ENCODE measurements at regions not wholly inside any gene's neighbourhood (a gene's known extent, or its start where the extent isn't known, plus 50 kb on each side); places are given as distances from the start of the nearest gene placed in this dataset.

DNA sequence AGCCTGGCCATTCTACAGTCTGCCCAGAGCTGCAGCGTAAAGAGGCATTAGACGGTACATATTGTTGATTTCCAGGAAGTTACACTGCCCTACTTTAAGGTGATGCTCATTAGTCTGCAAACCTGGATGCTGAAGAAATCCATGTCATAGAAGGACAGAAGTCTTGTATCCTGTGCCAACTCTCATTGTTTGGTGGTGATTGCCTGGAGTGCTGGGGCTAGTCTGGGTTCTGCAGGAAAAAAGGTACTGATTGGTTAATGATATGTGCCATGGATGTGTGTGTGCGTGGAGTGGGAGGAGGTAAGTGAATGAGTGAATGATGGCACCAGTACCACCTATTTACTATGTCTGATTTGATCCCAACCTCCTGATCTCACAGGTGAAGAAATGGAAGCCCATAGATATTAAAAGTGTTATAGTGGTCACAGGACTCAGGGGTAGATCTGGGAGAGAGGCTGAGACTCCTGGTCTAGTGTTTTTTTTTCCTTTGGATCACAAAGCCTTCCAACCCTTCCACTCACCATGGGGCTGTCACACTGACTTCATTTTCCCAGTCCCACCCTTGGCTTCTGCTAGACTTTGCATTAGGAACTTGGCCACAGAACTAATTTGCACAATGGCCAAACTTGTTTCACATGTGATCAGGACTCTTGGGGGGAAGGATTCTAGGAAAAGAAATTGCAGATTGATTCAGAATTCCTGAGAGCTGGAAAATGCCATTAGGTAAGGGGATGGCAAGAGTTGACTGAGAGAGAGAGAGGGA is 96.1 kb downstream of the TMX1 start:
- DNase-seq, result no peak
- WGBS, 2 experiments (ENCODE audit: low coverage in 1 of 2, low lambda C conversion rate in 2 of 2, missing lambda C conversion rate in 2 of 2), result 53 to 67% methylated on average over 3 of the region's 3 CpGs
- no peaks in the 10 kb centered on the region for H3K79me2 ChIP-seq (ENCODE audit: insufficient read depth)
- no peak overlapping the region for H3K4me3 ChIP-seq
- H3K9ac ChIP-seq, result no peak overlapping the region
- H2AFZ ChIP-seq, result no peak overlapping the region
- H3K9me3 ChIP-seq (ENCODE audit: low read depth), result no peaks in the 10 kb centered on the region
- no peaks in the 10 kb centered on the region for H3K9me2 ChIP-seq (ENCODE audit: insufficient read depth)
- in situ Hi-C loops (cut with MboI), result no loop called here
- no peaks in the 10 kb centered on the region for H3K27me3 ChIP-seq (replicated peaks; ENCODE audit: insufficient read depth)
- peaks cover 15% of the 10 kb centered on the region; the same call in 1 of the 2 replicates for H3F3A ChIP-seq (ENCODE audit: insufficient read depth)
- H3K4me2 ChIP-seq (ENCODE audit: unreplicated experiment), result no peak overlapping the region
- H3K36me3 ChIP-seq (ENCODE audit: low read depth), result no peaks in the 10 kb centered on the region
- peaks cover 25% of the 10 kb centered on the region for H3K4me1 ChIP-seq (ENCODE audit: insufficient read depth)
- H3K27ac ChIP-seq, result no peak overlapping the region
- no peak for TF ChIP-seq EZH2phosphoT487 (IDR thresholded peaks at IDR 0.05; ENCODE audit: insufficient read depth, low read depth)
- no peak for TF ChIP-seq EZH2 (IDR thresholded peaks at IDR 0.05; ENCODE audit: insufficient read depth, poor library complexity, severe bottlenecking)
- H4K20me1 ChIP-seq (ENCODE audit: insufficient read depth), result no peaks in the 10 kb centered on the region

DNA sequence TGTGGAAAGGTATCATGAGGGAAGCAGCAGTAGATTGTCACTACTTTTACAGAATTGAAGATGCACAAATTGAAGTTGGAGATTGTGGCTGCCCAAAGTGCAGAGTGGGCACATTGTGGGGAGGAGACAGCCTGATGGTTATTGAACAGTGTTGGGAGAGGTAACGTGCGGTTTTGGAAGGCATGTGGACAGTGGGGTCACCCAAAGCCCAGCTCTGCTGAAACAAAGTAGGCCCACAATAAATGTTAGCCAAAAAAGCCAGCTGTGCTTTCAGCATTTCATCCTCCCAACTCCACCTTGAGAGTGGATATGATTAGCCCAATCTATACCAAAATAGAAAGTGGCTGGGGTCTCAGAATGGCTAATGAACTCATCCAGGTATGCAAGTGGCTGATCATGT is 96.7 kb downstream of the TMX1 start:
- no peaks in the 10 kb centered on the region for H3K36me3 ChIP-seq (ENCODE audit: low read depth)
- no peaks in the 10 kb centered on the region for H4K20me1 ChIP-seq (ENCODE audit: insufficient read depth)
- DNase-seq, result no peak
- no peak overlapping the region for H3K4me2 ChIP-seq (ENCODE audit: unreplicated experiment)
- H3K9me2 ChIP-seq (ENCODE audit: insufficient read depth), result no peaks in the 10 kb centered on the region
- 61% methylated on average over 2 of the region's 2 CpGs for WGBS, 2 experiments (ENCODE audit: low coverage in 1 of 2, low lambda C conversion rate in 2 of 2, missing lambda C conversion rate in 2 of 2)
- peaks cover 15% of the 10 kb centered on the region; the same call in 1 of the 2 replicates for H3F3A ChIP-seq (ENCODE audit: insufficient read depth)
- no peaks in the 10 kb centered on the region for H3K79me2 ChIP-seq (ENCODE audit: insufficient read depth)
- H3K9me3 ChIP-seq (ENCODE audit: low read depth), result no peaks in the 10 kb centered on the region
- H3K4me1 ChIP-seq (ENCODE audit: insufficient read depth), result peaks cover 25% of the 10 kb centered on the region
- H3K9ac ChIP-seq, result no peak overlapping the region
- H3K27ac ChIP-seq, result no peak overlapping the region
- in situ Hi-C loops (cut with MboI), result no loop called here
- no peak overlapping the region for H3K4me3 ChIP-seq
- no peak overlapping the region for H2AFZ ChIP-seq
- no peaks in the 10 kb centered on the region for H3K27me3 ChIP-seq (replicated peaks; ENCODE audit: insufficient read depth)
- TF ChIP-seq EZH2 (IDR thresholded peaks at IDR 0.05; ENCODE audit: insufficient read depth, poor library complexity, severe bottlenecking), result no peak
- TF ChIP-seq EZH2phosphoT487 (IDR thresholded peaks at IDR 0.05; ENCODE audit: insufficient read depth, low read depth), result no peak

DNA sequence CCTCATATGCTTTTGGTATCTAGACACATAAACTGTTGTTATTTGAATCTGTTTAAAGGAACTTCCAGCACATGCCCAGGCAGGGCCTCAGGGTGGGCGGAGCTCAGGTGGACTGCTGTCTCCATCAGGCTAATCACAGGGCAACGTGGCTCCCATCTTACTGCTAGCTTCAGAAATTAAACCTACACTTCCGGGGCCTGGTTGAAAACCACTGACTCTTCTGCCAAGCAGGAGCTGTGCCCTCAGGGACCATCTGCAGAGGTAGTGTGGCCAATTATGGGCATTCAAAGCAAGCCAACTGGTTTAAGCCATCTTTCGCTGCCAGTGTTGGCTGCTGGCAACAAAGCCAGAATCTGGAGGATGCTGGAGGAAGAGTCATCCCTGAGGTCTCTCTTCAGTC is 97.5 kb downstream of the TMX1 start:
- no peak overlapping the region for H3K9ac ChIP-seq
- no peaks in the 10 kb centered on the region for H3K9me3 ChIP-seq (ENCODE audit: low read depth)
- H3K79me2 ChIP-seq (ENCODE audit: insufficient read depth), result no peaks in the 10 kb centered on the region
- in situ Hi-C loops (cut with MboI), result no loop called here
- H3F3A ChIP-seq (ENCODE audit: insufficient read depth), result peaks cover 15% of the 10 kb centered on the region; the same call in 1 of the 2 replicates
- H2AFZ ChIP-seq, result no peak overlapping the region
- H3K9me2 ChIP-seq (ENCODE audit: insufficient read depth), result no peaks in the 10 kb centered on the region
- H3K4me1 ChIP-seq (ENCODE audit: insufficient read depth), result peaks cover 25% of the 10 kb centered on the region
- no peaks in the 10 kb centered on the region for H3K36me3 ChIP-seq (ENCODE audit: low read depth)
- no peak for DNase-seq
- H3K27me3 ChIP-seq (replicated peaks; ENCODE audit: insufficient read depth), result no peaks in the 10 kb centered on the region
- H3K4me2 ChIP-seq (ENCODE audit: unreplicated experiment), result no peak overlapping the region
- WGBS, 2 experiments (ENCODE audit: low coverage in 1 of 2, low lambda C conversion rate in 2 of 2, missing lambda C conversion rate in 2 of 2), result 74 to 81% methylated on average over 4 of the region's 4 CpGs
- H3K27ac ChIP-seq, result no peak overlapping the region
- TF ChIP-seq EZH2phosphoT487 (IDR thresholded peaks at IDR 0.05; ENCODE audit: insufficient read depth, low read depth) (no peak), EZH2 (IDR thresholded peaks at IDR 0.05; ENCODE audit: insufficient read depth, poor library complexity, severe bottlenecking) (no peak)
- H3K4me3 ChIP-seq, result no peak overlapping the region
- H4K20me1 ChIP-seq (ENCODE audit: insufficient read depth), result no peaks in the 10 kb centered on the region

DNA sequence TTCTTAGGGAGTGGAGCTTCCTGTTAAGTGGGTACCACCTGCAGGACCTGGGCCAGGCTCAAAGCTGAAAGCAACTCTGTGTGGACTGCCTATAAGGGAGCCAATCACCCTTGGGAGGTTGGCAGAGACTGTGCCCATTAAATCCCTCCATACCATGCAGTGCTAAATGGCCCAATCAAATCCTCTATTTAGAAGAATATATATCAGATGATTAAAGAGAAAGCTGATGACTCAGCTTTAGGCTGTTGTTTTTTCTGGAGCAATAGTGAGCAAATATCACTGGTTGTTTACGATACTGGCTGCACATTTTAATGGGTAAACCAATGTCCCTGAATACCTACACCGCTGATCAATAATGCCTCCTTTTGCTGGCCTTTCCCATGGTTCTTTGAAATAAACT is 101.3 kb downstream of the TMX1 start:
- H3K27me3 ChIP-seq (replicated peaks; ENCODE audit: insufficient read depth), result no peaks in the 10 kb centered on the region
- H3K36me3 ChIP-seq (ENCODE audit: low read depth), result no peaks in the 10 kb centered on the region
- H3K9me2 ChIP-seq (ENCODE audit: insufficient read depth), result no peaks in the 10 kb centered on the region
- H3K4me2 ChIP-seq (ENCODE audit: unreplicated experiment), result no peak overlapping the region
- H3K79me2 ChIP-seq (ENCODE audit: insufficient read depth), result no peaks in the 10 kb centered on the region
- no peak overlapping the region for H3K27ac ChIP-seq
- H3K4me1 ChIP-seq (ENCODE audit: insufficient read depth), result no peaks in the 10 kb centered on the region; the same call in 1 of the 2 replicates
- no peak overlapping the region for H3K4me3 ChIP-seq
- TF ChIP-seq EZH2 (IDR thresholded peaks at IDR 0.05; ENCODE audit: insufficient read depth, poor library complexity, severe bottlenecking) (no peak), EZH2phosphoT487 (IDR thresholded peaks at IDR 0.05; ENCODE audit: insufficient read depth, low read depth) (no peak)
- H4K20me1 ChIP-seq (ENCODE audit: insufficient read depth), result no peaks in the 10 kb centered on the region
- WGBS, 2 experiments (ENCODE audit: low coverage in 1 of 2, low lambda C conversion rate in 2 of 2, missing lambda C conversion rate in 2 of 2), result 93 to 100% methylated on average over 2 of the region's 2 CpGs
- H3F3A ChIP-seq (ENCODE audit: insufficient read depth), result no peaks in the 10 kb centered on the region
- H2AFZ ChIP-seq, result no peak overlapping the region
- no peaks in the 10 kb centered on the region for H3K9me3 ChIP-seq (ENCODE audit: low read depth)
- no peak overlapping the region for H3K9ac ChIP-seq
- in situ Hi-C loops (cut with MboI), result no loop called here
- no peak for DNase-seq
